SJCRH30 (cell line): ENCODE measurements at regions not wholly inside any gene's neighbourhood (a gene's known extent, or its start where the extent isn't known, plus 50 kb on each side); places are given as distances from the start of the nearest gene placed in this dataset.

Source experiments
- DNase-seq, 2 experiments: peaks; one replicate each; pipeline ENCODE4 v3.0.0-alpha.2; 2015 to 2020
- H3K27ac ChIP-seq: fragments of 250-450 bp; sonication (Bioruptor Pico); 2 replicates; pipeline ENCODE4 v1.5.1; 2020; ENCODE audit warnings: mild to moderate bottlenecking, moderate library complexity
- H3K27me3 ChIP-seq: fragments of 250-450 bp; sonication (Bioruptor Pico); 2 replicates; pipeline ENCODE4 v1.5.1; 2020; ENCODE audit warnings: mild to moderate bottlenecking, moderate library complexity
- H3K36me3 ChIP-seq: fragments of 250-450 bp; sonication (Bioruptor Pico); 2 replicates; pipeline ENCODE4 v1.5.1; 2020; ENCODE audit warnings: mild to moderate bottlenecking, moderate library complexity
- H3K4me1 ChIP-seq: fragments of 250-450 bp; sonication (Bioruptor Pico); 2 replicates; pipeline ENCODE4 v1.5.1; 2020; ENCODE audit warnings: mild to moderate bottlenecking, moderate library complexity
- H3K4me3 ChIP-seq: fragments of 250-450 bp; sonication (Bioruptor Pico); 2 replicates; pipeline ENCODE4 v1.5.1; 2020; ENCODE audit warnings: mild to moderate bottlenecking, moderate library complexity
- H3K9me3 ChIP-seq: fragments of 250-450 bp; sonication (Bioruptor Pico); replicated peaks from 2 replicates; pipeline ENCODE4 v1.5.1; 2020; ENCODE audit warnings: mild to moderate bottlenecking, moderate library complexity

GRCh38 chr17:22490399-22490798, 798.1 kb downstream of the KCNJ18 start:
- Histone ChIP-seq H3K4me1 (no peaks in the 10 kb centered on the region), H3K27ac (no peak overlapping the region), H3K27me3 (0 out of 2 replicates have a peak, but pooled peaks cover 1% of the 10 kb centered on the region), H3K4me3 (no peak overlapping the region), H3K9me3 (no peaks in the 10 kb centered on the region), H3K36me3 (no peaks in the 10 kb centered on the region)
- no peak for DNase-seq

GRCh38 chr17:22492331-22492730, 800.0 kb downstream of the KCNJ18 start:
- Histone ChIP-seq H3K36me3 (no peaks in the 10 kb centered on the region), H3K9me3 (no peaks in the 10 kb centered on the region), H3K27ac (no peak overlapping the region), H3K4me3 (no peak overlapping the region), H3K27me3 (0 out of 2 replicates have a peak, but pooled peaks cover 5% of the 10 kb centered on the region), H3K4me1 (no peaks in the 10 kb centered on the region)
- DNase-seq, result no peak

DNA sequence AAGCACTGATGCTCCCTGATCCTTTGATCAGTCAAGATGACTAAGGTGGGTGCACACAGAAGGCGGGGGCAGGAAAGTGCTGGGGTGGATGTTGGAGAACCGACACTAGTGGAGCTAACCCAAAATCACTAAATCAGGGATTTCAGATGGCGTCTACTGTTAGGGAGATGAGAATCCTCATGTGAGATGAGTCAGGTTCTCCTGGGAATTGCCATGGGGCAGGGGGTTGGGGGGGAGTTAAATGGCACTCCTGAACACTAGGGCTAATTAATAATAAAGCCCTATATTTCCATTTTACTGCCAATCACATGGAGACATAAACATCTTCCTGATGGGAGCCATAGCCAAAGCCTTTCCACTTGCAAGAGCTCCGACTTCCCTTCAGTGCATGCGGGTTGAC, 804.1 kb downstream of the KCNJ18 start:
- H3K36me3 ChIP-seq, result no peaks in the 10 kb centered on the region
- H3K27ac ChIP-seq, result no peak overlapping the region
- H3K27me3 ChIP-seq, result 0 out of 2 replicates have a peak, but pooled peaks cover 5% of the 10 kb centered on the region
- DNase-seq, result no peak
- H3K4me1 ChIP-seq, result no peaks in the 10 kb centered on the region
- H3K4me3 ChIP-seq, result no peak overlapping the region
- no peaks in the 10 kb centered on the region for H3K9me3 ChIP-seq

DNA sequence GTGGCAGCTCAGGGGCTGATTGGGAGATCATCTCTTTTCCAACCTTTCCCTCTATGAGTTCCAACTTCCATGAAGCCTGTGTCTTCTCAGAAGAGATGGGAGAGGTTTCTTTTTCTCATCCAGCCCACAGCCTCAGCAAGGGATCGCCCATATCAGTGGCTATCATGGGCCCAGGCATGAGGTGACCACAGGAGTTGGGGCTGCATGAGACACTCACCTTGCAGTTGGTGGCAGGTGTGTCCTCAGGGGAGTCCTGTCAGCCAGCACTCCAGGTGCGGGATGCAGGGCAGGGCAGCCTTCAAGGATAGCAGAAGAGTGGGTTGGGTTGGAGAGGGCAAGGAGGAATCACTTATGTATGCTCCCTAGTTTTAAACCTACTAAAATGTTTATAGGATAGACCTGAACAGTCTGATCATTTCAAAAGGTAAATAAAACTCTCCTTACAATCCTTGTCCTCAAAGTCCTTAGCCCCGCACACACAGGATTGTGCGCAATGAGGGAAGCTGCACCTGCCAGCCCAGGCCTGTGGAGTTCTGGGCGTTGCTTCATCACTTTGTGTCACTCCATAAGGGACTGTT, 811.1 kb downstream of the KCNJ18 start:
- H3K27ac ChIP-seq, result no peak overlapping the region
- H3K4me3 ChIP-seq, result no peak overlapping the region
- no peaks in the 10 kb centered on the region for H3K36me3 ChIP-seq
- H3K27me3 ChIP-seq, result peaks cover 9% of the 10 kb centered on the region; the same call in 1 of the 2 replicates
- no peak for DNase-seq
- no peaks in the 10 kb centered on the region for H3K9me3 ChIP-seq
- no peaks in the 10 kb centered on the region for H3K4me1 ChIP-seq

- Histone ChIP-seq H3K27ac (no peak overlapping the region), H3K9me3 (no peaks in the 10 kb centered on the region), H3K4me3 (no peak overlapping the region), H3K4me1 (no peaks in the 10 kb centered on the region), H3K36me3 (no peaks in the 10 kb centered on the region), H3K27me3 (peaks cover 9% of the 10 kb centered on the region)
- no peak for DNase-seq
Measured at GRCh38 chr17:22505660-22506059, 813.3 kb downstream of the KCNJ18 start.

DNA sequence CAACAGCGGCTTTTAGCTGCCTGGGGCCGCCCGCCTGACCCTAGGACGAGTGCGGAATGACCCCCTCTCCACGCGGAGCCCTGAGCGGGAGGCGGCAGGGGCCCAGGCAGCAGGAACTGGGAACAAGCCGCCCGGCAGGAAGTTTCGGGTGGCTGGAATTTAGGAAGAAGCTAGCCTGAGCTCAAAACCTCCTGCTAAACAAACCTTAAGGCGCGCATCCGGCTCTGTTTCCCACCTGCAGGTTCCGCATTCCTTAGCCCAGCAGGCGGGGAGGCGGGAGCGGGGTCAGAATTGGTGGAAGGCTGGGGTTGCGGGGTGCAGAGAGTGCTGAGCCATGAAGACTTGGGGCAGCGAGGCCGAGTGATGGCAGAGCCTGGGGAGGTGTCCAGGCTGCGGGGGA, 813.9 kb downstream of the KCNJ18 start:
- Histone ChIP-seq H3K4me1 (no peaks in the 10 kb centered on the region), H3K27ac (no peak overlapping the region), H3K4me3 (no peak overlapping the region), H3K36me3 (no peaks in the 10 kb centered on the region), H3K27me3 (peaks cover 9% of the 10 kb centered on the region), H3K9me3 (no peaks in the 10 kb centered on the region)
- DNase-seq, result no peak

DNA sequence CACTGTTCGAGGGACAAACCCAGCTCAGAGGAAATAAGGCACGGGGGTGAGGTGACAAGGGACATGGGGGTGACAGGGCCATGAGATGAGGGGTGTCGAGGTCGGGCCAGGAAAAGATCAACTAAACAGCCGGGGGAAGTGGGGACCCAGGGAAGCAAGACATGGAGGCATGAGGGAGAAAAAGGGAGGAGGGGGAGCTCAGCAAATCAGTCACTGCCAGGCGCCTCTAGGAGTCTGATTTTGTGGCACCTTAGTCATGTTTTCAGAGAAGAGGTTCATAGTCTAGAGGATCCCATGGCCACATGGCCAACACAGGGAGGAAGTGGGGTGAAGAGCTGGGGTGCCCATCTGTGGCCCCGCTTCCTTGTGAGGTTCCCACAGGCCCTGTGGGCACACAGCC, 814.5 kb downstream of the KCNJ18 start:
- H3K4me3 ChIP-seq, result no peak overlapping the region

GRCh38 chr17:22507823-22508222, 815.5 kb downstream of the KCNJ18 start:
- no peaks in the 10 kb centered on the region for H3K4me1 ChIP-seq
- no peaks in the 10 kb centered on the region for H3K9me3 ChIP-seq
- no peaks in the 10 kb centered on the region for H3K36me3 ChIP-seq
- H3K27me3 ChIP-seq, result peaks cover 9% of the 10 kb centered on the region
- H3K4me3 ChIP-seq, result no peak overlapping the region
- no peak overlapping the region for H3K27ac ChIP-seq
- DNase-seq, result peak; percentile 68 to 74

More for the DNA sequence above, 814.5 kb downstream of the KCNJ18 start:
- Histone ChIP-seq H3K9me3 (no peaks in the 10 kb centered on the region), H3K27ac (no peak overlapping the region), H3K36me3 (no peaks in the 10 kb centered on the region), H3K4me1 (no peaks in the 10 kb centered on the region), H3K27me3 (peaks cover 9% of the 10 kb centered on the region)
- peak in 1 of 2 experiments; percentile 2 for DNase-seq

DNA sequence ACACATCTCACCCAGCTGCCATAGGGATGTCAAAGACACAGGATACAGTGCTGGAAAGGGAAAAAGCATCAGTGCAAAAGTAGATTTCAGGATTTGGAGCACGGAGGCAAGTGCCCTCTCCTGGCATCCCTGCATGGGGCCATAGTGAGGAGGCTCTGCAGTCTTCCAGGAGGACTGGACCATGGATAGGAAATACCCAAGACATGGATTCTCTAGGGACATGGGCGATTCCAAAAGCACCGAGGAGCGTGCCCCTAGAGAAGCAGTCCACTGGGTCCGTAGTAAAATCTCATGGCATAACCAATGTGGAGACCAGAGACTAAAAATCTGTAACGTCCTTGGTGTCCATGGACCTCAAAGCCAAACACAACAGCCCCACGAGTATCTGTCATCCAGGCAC, 818.2 kb downstream of the KCNJ18 start:
- no peak overlapping the region for H3K27ac ChIP-seq
- H3K9me3 ChIP-seq, result 0 out of 2 replicates have a peak, but pooled peaks cover 3% of the 10 kb centered on the region
- H3K4me1 ChIP-seq, result no peaks in the 10 kb centered on the region

DNA sequence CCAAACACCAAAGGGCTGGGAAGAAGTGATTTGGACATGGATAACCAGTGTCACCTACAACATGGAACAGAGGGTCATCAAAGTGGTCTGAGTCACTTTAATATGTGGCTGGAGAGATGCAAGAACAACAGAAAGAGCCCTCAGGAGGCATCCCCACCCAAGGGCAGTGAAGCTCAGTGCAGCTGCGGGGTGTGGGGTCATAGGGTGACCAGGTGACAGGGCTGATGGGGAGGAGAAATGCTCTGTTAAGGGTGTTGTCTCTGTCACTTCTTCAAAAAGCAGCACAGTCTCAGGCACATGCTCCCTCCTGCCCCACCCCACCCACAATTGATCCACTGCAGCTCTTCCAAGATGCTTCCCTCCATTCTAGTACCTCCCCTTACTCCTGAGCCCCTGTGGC, 819.1 kb downstream of the KCNJ18 start:
- H3K4me1 ChIP-seq, result no peaks in the 10 kb centered on the region
- H3K9me3 ChIP-seq, result 0 out of 2 replicates have a peak, but pooled peaks cover 3% of the 10 kb centered on the region
- peak in 1 of 2 experiments; percentile 3 for DNase-seq
- H3K4me3 ChIP-seq, result no peak overlapping the region
- H3K36me3 ChIP-seq, result no peaks in the 10 kb centered on the region
- H3K27me3 ChIP-seq, result peaks cover under 1% of the 10 kb centered on the region
- H3K27ac ChIP-seq, result no peak overlapping the region

More for the DNA sequence above, 818.2 kb downstream of the KCNJ18 start:
- DNase-seq, result peak in 1 of 2 experiments; percentile 2
- Histone ChIP-seq H3K27me3 (peaks cover 6% of the 10 kb centered on the region), H3K4me3 (no peak overlapping the region), H3K36me3 (no peaks in the 10 kb centered on the region)

- no peaks in the 10 kb centered on the region for H3K4me1 ChIP-seq
- H3K27me3 ChIP-seq, result no peaks in the 10 kb centered on the region; the same call in 1 of the 2 replicates
- H3K27ac ChIP-seq, result no peak overlapping the region
- no peaks in the 10 kb centered on the region for H3K36me3 ChIP-seq
- H3K4me3 ChIP-seq, result no peak overlapping the region
- DNase-seq, result no peak
- 0 out of 2 replicates have a peak, but pooled peaks cover 3% of the 10 kb centered on the region for H3K9me3 ChIP-seq
Measured at GRCh38 chr17:22512057-22512456, 819.7 kb downstream of the KCNJ18 start.

DNA sequence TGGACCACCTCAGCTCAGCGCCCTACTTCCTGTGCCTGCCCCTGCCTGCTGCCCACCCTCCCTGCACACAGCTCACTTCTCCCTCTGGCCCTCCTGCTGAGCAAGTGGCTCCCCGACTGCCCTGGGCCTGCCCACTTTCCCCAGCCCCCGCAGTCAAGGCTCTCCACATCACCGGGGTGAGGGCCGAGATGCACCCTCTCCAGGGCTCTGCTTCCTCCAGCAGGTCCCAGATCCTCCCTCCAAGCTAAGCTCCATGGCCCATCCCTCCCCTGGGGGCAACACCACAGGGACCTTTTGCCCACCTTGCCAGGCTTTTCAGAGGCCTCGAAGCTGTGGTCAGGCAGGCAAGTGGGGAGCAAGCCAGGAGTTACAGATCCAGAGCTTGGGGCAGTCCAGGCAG, 820.2 kb downstream of the KCNJ18 start:
- no peaks in the 10 kb centered on the region; the same call in 1 of the 2 replicates for H3K27me3 ChIP-seq
- DNase-seq, result peak in 1 of 2 experiments; percentile 10
- H3K27ac ChIP-seq, result no peak overlapping the region
- H3K36me3 ChIP-seq, result no peaks in the 10 kb centered on the region
- no peak overlapping the region for H3K4me3 ChIP-seq
- no peaks in the 10 kb centered on the region for H3K4me1 ChIP-seq
- 0 out of 2 replicates have a peak, but pooled peaks cover 3% of the 10 kb centered on the region for H3K9me3 ChIP-seq

DNA sequence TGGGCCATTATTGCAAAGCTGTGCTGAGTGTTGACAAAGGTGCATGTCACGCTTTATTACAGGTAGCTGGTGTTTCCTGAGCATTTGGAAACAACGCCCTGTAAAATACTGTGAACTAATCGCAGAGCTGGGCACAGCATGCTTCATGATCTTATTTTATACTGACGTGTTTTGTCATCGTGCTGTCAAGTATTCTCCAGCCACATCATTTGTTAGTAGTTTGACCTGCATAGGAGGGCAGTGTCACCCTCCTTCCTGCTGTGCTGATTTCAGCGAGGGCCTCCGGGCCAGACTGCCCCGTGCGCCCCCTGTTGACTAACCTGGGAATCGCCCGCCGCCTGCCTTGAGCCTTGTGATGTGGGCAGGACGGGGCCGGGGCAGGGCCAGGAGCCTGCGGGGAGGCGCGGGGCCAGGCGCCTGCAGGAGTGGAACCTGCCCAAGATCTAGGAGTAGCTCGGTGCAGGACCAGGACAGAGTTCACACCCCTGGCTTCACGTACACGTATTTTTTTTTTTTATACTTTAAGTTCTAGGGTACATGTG, 820.7 kb downstream of the KCNJ18 start:
- H3K4me1 ChIP-seq, result no peaks in the 10 kb centered on the region
- no peaks in the 10 kb centered on the region for H3K36me3 ChIP-seq
- no peaks in the 10 kb centered on the region; the same call in 1 of the 2 replicates for H3K27me3 ChIP-seq
- DNase-seq, result peak; percentile 31 to 48
- 0 out of 2 replicates have a peak, but pooled peaks cover 3% of the 10 kb centered on the region for H3K9me3 ChIP-seq
- no peak overlapping the region for H3K27ac ChIP-seq
- H3K4me3 ChIP-seq, result no peak overlapping the region

DNA sequence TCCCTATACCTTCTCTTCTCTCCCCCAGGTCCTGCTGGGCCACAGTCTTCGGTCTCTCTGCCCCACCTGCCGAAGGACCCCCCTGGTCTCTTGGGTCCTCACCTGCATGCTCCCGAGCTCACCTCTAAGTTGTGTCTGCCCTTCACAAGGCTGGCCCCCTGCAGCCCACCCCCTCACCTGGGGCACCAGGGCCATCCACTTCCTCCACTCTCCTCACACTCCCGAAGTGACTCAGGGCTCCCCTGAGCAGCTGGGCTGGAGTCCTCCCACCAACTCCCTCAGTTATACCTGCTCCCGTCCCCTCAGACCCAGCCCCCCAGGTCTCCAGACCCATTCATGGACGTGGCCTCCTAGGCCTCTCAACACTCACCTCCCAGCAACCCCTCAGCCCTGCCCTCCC, 822.0 kb downstream of the KCNJ18 start:
- Histone ChIP-seq H3K27me3 (no peaks in the 10 kb centered on the region; the same call in 1 of the 2 replicates), H3K4me1 (no peaks in the 10 kb centered on the region), H3K4me3 (no peak overlapping the region), H3K27ac (no peak overlapping the region), H3K36me3 (no peaks in the 10 kb centered on the region), H3K9me3 (0 out of 2 replicates have a peak, but pooled peaks cover 3% of the 10 kb centered on the region)
- peak in 1 of 2 experiments; percentile 7 for DNase-seq

DNA sequence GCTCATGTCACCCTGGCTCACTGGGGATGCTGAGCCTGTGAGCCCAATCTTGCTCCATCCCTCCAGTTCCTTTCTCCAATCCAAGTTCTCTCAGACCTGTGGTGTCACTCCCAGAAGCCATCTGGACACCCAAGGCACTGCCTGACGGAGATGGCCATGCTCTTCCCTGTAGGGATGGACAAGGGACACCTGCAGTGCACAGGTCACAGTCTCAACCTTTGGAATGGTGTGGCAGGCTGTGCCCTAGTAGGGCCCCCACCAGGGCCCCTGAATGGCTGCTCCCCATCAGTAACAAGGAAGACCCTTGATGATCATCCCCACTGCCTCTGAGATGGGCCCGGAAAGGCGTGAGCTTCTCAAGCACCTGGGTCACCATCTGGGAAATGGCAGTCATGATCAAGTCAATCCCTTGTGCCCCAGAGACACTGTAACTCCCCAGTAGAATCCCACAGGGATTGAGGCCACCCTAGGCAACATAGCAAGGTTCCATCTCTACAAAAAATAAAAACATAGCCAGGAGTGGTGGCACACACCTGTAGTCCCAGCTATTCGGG, 822.5 kb downstream of the KCNJ18 start:
- Histone ChIP-seq H3K27me3 (no peaks in the 10 kb centered on the region), H3K4me3 (no peak overlapping the region), H3K4me1 (no peaks in the 10 kb centered on the region), H3K36me3 (no peaks in the 10 kb centered on the region), H3K9me3 (0 out of 2 replicates have a peak, but pooled peaks cover 3% of the 10 kb centered on the region), H3K27ac (no peak overlapping the region)
- peak in 1 of 2 experiments; percentile 2 for DNase-seq
